SKM-1 treated with dmso at 0.1 percent for 144 hours (cell line): ENCODE measurements at regions not wholly inside any gene's neighbourhood (a gene's known extent, or its start where the extent isn't known, plus 50 kb on each side); places are given as distances from the start of the nearest gene placed in this dataset.
"Not testable (repeated sequence)": the region's sequence is repeated elsewhere in the genome, so short reads cannot be mapped to it uniquely, and the experiment has no call there.

ENCODE experiments used
- DNase-seq: peaks from one replicate; lab custom pipeline; 2025; ENCODE audit not compliant: unreplicated experiment; lab: John Stamatoyannopoulos, UW

GRCh38 chr18:66011916-66012315 is 261.1 kb downstream of the CDH7 start:
- no peak for DNase-seq

- no peak for DNase-seq
Measured at GRCh38 chr18:66005831-66006588, 255.2 kb downstream of the CDH7 start.

- not testable (repeated sequence) for DNase-seq
Measured at GRCh38 chr18:65998971-65999700, 248.3 kb downstream of the CDH7 start.

- no peak for DNase-seq
Measured at GRCh38 chr18:65995206-65995605, 244.4 kb downstream of the CDH7 start.

GRCh38 chr18:65994302-65994701 is 243.5 kb downstream of the CDH7 start:
- DNase-seq = no peak

GRCh38 chr18:65990944-65991708 is 240.3 kb downstream of the CDH7 start:
- DNase-seq = no peak

GRCh38 chr18:65990174-65990690 is 239.4 kb downstream of the CDH7 start:
- DNase-seq = no peak

GRCh38 chr18:65988972-65989371 is 238.2 kb downstream of the CDH7 start:
- no peak for DNase-seq

GRCh38 chr18:65988386-65988785 is 237.6 kb downstream of the CDH7 start:
- DNase-seq = no peak

- DNase-seq = no peak
Measured at GRCh38 chr18:65983750-65984149, 232.9 kb downstream of the CDH7 start.

- DNase-seq = no peak
Measured at GRCh38 chr18:65975536-65975935, 224.7 kb downstream of the CDH7 start.

GRCh38 chr18:65974758-65975157 is 223.9 kb downstream of the CDH7 start:
- DNase-seq = no peak

- DNase-seq = no peak
Measured at GRCh38 chr18:65968239-65969004, 217.6 kb downstream of the CDH7 start.

GRCh38 chr18:65955747-65956146 is 204.9 kb downstream of the CDH7 start:
- DNase-seq = no peak

GRCh38 chr18:65954372-65954771 is 203.6 kb downstream of the CDH7 start:
- no peak for DNase-seq

GRCh38 chr18:65946777-65947176 is 196.0 kb downstream of the CDH7 start:
- DNase-seq = no peak

GRCh38 chr18:65943268-65943667 is 192.5 kb downstream of the CDH7 start:
- DNase-seq = no peak

GRCh38 chr18:65942854-65943253 is 192.0 kb downstream of the CDH7 start:
- no peak for DNase-seq

GRCh38 chr18:65942104-65942503 is 191.3 kb downstream of the CDH7 start:
- no peak for DNase-seq

- DNase-seq = no peak
Measured at GRCh38 chr18:65941482-65941881, 190.7 kb downstream of the CDH7 start.
